ENCODE measurements at regions not wholly inside any gene's neighbourhood (a gene's known extent, or its start where the extent isn't known, plus 50 kb on each side); places are given as distances from the start of the nearest gene placed in this dataset.

GRCh38 chr7:91324663-91325062 is 60.4 kb downstream of the FZD1 start:
- TF ChIP-seq EZH2 (IDR thresholded peaks at IDR 0.05; ENCODE audit: borderline replicate concordance, low read depth, low read length, poor library complexity, severe bottlenecking) (no peak), CTCF (conservative IDR thresholded peaks at IDR 0.05; ENCODE audit: low read depth, low read length) (no peak)

Measured in A673 (cell line).